Suprapubic skin (tissue), 4 donors: ENCODE measurements at regions not wholly inside any gene's neighbourhood (a gene's known extent, or its start where the extent isn't known, plus 50 kb on each side); places are given as distances from the start of the nearest gene placed in this dataset.

Experiments
- DNase-seq, 2 donors: peaks; one replicate each; pipeline ENCODE4 v3.0.0-alpha.2; 2019; ENCODE audit warnings: low spot score in 2 of 2
- H3K27ac ChIP-seq: fragments of 200-600 bp; sonication (generic); one replicate; pipeline ENCODE4 v1.5.1; 2019
- H3K27me3 ChIP-seq: fragments of 200-600 bp; sonication (generic); one replicate; pipeline ENCODE4 v1.5.1; 2019
- H3K36me3 ChIP-seq: fragments of 200-600 bp; sonication (generic); one replicate; pipeline ENCODE4 v1.5.1; 2019
- H3K4me1 ChIP-seq: fragments of 200-600 bp; sonication (generic); one replicate; pipeline ENCODE4 v1.5.1; 2019
- H3K4me3 ChIP-seq: fragments of 200-600 bp; sonication (generic); one replicate; pipeline ENCODE4 v1.5.1; 2019; ENCODE audit warnings: mild to moderate bottlenecking
- H3K9me3 ChIP-seq: fragments of 200-600 bp; sonication (generic); one replicate; pipeline ENCODE4 v1.5.1; 2019
- CTCF ChIP-seq, 2 donors: fragments of 200-600 bp in 1 of 2; fragments of 450-650 bp in 1 of 2; sonication (generic) in 1 of 2; IDR thresholded peaks; one replicate each; pipeline ENCODE4 v1.5.1; 2016 to 2019; ENCODE audit warnings: antibody characterized with exemption in 2 of 2, mild to moderate bottlenecking in 1 of 2, moderate library complexity in 1 of 2
- EP300 ChIP-seq: sonication (generic); formaldehyde crosslinking; IDR thresholded peaks from one replicate; pipeline ENCODE4 v1.6.1; 2017; ENCODE audit warnings: antibody characterized with exemption
- POLR2A ChIP-seq, 2 donors: fragments of 450-650 bp; IDR thresholded peaks; one replicate each; pipeline ENCODE4 v1.6.1; 2017; ENCODE audit warnings: antibody characterized with exemption in 2 of 2, mild to moderate bottlenecking in 2 of 2, moderate library complexity in 2 of 2
- POLR2AphosphoS5 ChIP-seq, 3 donors: sonication (generic); formaldehyde crosslinking; IDR thresholded peaks; one replicate each; pipeline ENCODE4 v1.6.1; 2017; ENCODE audit warnings: antibody characterized with exemption in 3 of 3
- WGBS: methylation state at CpG from one replicate; pipeline ENCODE4 v1.1.5; 2018; 5-methylcytosine and 5-hydroxymethylcytosine counted together

- DNase-seq, result no peak
- WGBS, result 55% methylated on average over 2 of the region's 2 CpGs
- TF ChIP-seq EP300, result no peak
- TF ChIP-seq CTCF (IDR thresholded peaks at IDR 0.05), result no peak
- no peak for TF ChIP-seq POLR2AphosphoS5 (IDR thresholded peaks at IDR 0.05)
- no peak for TF ChIP-seq POLR2A (IDR thresholded peaks at IDR 0.05)
- Histone ChIP-seq H3K4me1 (no peaks in the 10 kb centered on the region), H3K27ac (no peak overlapping the region), H3K9me3 (no peaks in the 10 kb centered on the region), H3K4me3 (no peak overlapping the region), H3K36me3 (no peaks in the 10 kb centered on the region), H3K27me3 (peaks cover 1% of the 10 kb centered on the region)
These were observed 184.4 kb upstream of the ALG10B start for GRCh38 chr12:38132139-38132538.

DNA sequence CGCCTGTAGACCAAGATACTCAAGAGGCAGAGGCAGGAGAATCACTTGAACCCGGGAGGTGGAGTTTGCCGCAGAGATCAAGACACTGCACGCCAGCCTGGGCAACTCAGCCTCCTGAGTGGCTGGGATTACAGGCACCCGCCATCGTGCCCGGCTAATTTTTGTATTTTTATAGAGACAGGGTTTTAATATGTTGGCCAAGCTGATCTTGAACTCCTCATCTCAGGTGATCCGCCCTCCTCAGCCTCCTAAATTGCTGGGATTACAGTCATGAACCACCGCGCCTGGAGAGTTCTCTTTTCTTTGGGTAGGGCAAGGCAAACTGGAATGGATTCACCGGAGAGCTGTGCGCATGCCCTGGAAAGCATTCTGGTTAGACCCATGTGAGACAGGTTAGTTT is 179.3 kb upstream of the ALG10B start:
- WGBS, result 95% methylated on average over 12 of the region's 12 CpGs
- TF ChIP-seq EP300 (no peak), POLR2A (IDR thresholded peaks at IDR 0.05) (no peak), CTCF (IDR thresholded peaks at IDR 0.05) (no peak), POLR2AphosphoS5 (IDR thresholded peaks at IDR 0.05) (no peak)
- H3K4me1 ChIP-seq, result peaks cover 15% of the 10 kb centered on the region
- DNase-seq, result no peak
- H3K27ac ChIP-seq, result no peak overlapping the region
- H3K27me3 ChIP-seq, result peaks cover 13% of the 10 kb centered on the region
- H3K9me3 ChIP-seq, result no peaks in the 10 kb centered on the region
- H3K36me3 ChIP-seq, result no peaks in the 10 kb centered on the region
- no peak overlapping the region for H3K4me3 ChIP-seq

- 58% methylated on average over 16 of the region's 16 CpGs for WGBS
- H3K27ac ChIP-seq, result no peak overlapping the region
These were observed 178.9 kb upstream of the ALG10B start for GRCh38 chr12:38137716-38138115.

DNA sequence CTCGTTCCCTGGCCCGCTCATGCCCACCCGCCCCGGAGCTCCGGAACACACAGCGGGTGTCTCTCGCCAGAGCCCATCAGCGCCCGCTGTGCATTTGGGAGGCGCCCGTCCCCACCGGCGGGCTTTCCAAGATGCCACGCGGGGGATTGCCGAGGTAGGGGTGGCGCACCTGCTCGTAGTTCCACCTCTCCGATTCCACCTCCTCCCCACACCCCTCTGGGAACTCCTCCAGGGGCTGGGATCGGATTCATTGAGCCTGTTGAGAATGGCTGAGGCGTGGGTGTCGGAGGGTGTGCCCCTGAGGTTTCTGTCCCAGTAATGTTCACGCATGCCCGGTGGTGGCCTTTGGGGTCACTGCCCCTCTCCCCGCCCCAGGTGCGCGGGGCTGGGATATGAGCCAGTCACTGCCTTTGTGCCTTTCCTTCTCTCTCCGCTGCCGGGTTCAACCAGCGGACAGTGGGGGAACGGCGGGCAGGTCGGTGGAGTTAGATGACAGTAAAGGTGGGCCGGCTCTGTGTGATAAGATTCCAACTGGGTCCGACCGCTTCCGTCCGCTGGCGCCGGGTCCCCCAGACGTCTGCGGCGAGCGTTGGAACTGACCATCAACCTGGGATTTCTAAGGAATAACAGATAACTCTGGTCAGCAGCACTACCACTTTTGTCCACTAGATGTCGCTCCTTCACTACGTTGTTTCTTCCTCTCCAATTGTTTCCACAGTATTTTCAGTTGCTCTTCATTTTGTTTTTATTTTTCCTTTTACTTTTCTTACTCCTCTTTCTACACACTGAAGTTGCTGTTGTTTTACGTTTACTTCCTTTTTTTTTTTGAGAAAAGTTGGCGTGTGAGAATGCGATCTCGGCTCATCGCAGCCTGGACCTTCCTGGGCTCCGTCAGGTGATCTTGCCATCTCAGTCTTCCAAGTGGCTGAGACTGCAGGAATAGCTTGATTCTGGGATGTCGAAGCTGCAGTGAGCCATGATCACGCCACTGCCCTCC is 178.1 kb upstream of the ALG10B start:
- no peaks in the 10 kb centered on the region for H3K9me3 ChIP-seq
- H3K36me3 ChIP-seq, result no peaks in the 10 kb centered on the region
- 13% methylated on average over 48 of the region's 54 CpGs for WGBS
- peak; percentile 84 to 88 for DNase-seq
- H3K4me1 ChIP-seq, result peaks cover 15% of the 10 kb centered on the region
- TF ChIP-seq EP300, result no peak
- no peak for TF ChIP-seq POLR2A (IDR thresholded peaks at IDR 0.05)
- TF ChIP-seq CTCF (IDR thresholded peaks at IDR 0.05), result peak; percentile 93 to 98
- no peak overlapping the region for H3K27ac ChIP-seq
- peaks cover 13% of the 10 kb centered on the region for H3K27me3 ChIP-seq
- H3K4me3 ChIP-seq, result peak overlapping the region; percentile 49

More at GRCh38 chr12:38137716-38138115, 178.9 kb upstream of the ALG10B start:
- Histone ChIP-seq H3K9me3 (no peaks in the 10 kb centered on the region), H3K4me1 (peaks cover 15% of the 10 kb centered on the region), H3K4me3 (peak overlapping the region; percentile 49), H3K36me3 (no peaks in the 10 kb centered on the region), H3K27me3 (peaks cover 13% of the 10 kb centered on the region)
- no peak for DNase-seq
- TF ChIP-seq POLR2AphosphoS5 (IDR thresholded peaks at IDR 0.05) (no peak), CTCF (IDR thresholded peaks at IDR 0.05) (no peak), EP300 (no peak), POLR2A (IDR thresholded peaks at IDR 0.05) (no peak)

DNA sequence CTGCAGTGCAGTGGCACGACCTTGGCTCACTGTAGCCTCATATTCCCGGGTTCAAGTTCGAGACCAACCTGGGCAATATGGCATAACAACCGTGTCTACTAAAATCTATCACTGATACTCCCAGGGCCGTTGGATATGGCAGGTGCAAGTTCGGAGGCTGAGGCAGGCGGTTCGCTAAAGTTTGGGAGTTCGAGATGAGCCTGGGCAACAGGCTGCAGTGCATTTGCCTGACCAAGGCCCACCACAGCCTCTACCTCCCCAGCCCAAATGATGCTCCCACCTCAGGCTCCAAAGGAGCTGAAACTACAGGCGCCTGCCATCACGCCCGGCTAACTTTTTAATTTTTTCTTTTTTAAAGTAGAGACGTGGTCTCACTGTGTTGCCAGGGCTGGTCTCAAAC is 177.1 kb upstream of the ALG10B start:
- no peaks in the 10 kb centered on the region for H3K9me3 ChIP-seq
- TF ChIP-seq POLR2A (IDR thresholded peaks at IDR 0.05), result no peak
- TF ChIP-seq POLR2AphosphoS5 (IDR thresholded peaks at IDR 0.05), result no peak
- no peak for TF ChIP-seq CTCF (IDR thresholded peaks at IDR 0.05)
- no peak for TF ChIP-seq EP300
- H3K27me3 ChIP-seq, result peaks cover 13% of the 10 kb centered on the region
- H3K4me3 ChIP-seq, result no peak overlapping the region
- DNase-seq, result no peak
- H3K4me1 ChIP-seq, result peaks cover 15% of the 10 kb centered on the region
- no peaks in the 10 kb centered on the region for H3K36me3 ChIP-seq
- no peak overlapping the region for H3K27ac ChIP-seq
- WGBS, result 88% methylated on average over 13 of the region's 13 CpGs
